ENCODE measurements at regions not wholly inside any gene's neighbourhood (a gene's known extent, or its start where the extent isn't known, plus 50 kb on each side); places are given as distances from the start of the nearest gene placed in this dataset.

DNA sequence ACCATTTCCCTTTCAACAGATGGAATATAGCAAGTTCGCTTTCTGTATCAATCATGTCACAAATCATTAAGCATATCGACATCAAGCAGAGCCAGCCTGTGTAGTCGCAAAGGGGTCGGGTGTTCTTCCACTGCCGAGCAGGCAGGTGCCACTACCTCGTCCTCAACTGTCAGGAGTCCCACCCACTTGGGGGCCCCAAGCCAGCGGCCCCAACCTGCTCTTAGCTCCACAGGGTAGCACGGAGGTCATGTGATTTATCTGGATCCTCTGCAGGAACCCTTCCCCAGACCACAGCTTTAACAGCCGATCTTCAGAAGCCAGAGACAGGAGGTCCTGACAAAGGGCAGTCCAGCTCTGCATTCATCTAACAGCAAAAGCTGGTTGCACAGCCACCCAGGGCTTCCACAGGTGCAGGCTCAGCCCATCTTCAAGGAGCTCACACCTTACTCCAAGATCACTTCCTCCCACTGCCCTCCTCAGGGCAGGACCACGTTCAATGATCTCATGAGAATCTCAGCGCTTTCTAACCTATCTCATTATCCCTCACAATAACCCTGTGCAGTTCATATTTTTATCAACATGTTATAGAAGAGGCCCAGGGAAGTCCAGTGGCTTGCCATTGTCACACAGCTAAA is 110.2 kb downstream of the TRIM29 start:
- no peak overlapping the region for H2AFZ ChIP-seq
- no peaks in the 10 kb centered on the region for H3K79me2 ChIP-seq
- no peaks in the 10 kb centered on the region for H4K20me1 ChIP-seq (ENCODE audit: insufficient read depth, poor library complexity, severe bottlenecking)
- H3K27me3 ChIP-seq: no peaks in the 10 kb centered on the region
- H3K9me3 ChIP-seq (ENCODE audit: low read depth): no peaks in the 10 kb centered on the region
- H3K4me2 ChIP-seq: no peak overlapping the region
- no peak overlapping the region for H3K4me3 ChIP-seq
- H3K27ac ChIP-seq: no peak overlapping the region
- H3K4me1 ChIP-seq (ENCODE audit: insufficient read depth): no peaks in the 10 kb centered on the region
- no peak for DNase-seq (ENCODE audit: low spot score)
- H3K36me3 ChIP-seq (replicated peaks; ENCODE audit: insufficient read depth, low read depth): no peaks in the 10 kb centered on the region
- TF ChIP-seq EZH2phosphoT487 (IDR thresholded peaks at IDR 0.05; ENCODE audit: low read depth, severe bottlenecking, unreplicated experiment) (no peak), EZH2 (IDR thresholded peaks at IDR 0.05; ENCODE audit: borderline replicate concordance) (no peak)
- TF ChIP-seq, protein P1, sequence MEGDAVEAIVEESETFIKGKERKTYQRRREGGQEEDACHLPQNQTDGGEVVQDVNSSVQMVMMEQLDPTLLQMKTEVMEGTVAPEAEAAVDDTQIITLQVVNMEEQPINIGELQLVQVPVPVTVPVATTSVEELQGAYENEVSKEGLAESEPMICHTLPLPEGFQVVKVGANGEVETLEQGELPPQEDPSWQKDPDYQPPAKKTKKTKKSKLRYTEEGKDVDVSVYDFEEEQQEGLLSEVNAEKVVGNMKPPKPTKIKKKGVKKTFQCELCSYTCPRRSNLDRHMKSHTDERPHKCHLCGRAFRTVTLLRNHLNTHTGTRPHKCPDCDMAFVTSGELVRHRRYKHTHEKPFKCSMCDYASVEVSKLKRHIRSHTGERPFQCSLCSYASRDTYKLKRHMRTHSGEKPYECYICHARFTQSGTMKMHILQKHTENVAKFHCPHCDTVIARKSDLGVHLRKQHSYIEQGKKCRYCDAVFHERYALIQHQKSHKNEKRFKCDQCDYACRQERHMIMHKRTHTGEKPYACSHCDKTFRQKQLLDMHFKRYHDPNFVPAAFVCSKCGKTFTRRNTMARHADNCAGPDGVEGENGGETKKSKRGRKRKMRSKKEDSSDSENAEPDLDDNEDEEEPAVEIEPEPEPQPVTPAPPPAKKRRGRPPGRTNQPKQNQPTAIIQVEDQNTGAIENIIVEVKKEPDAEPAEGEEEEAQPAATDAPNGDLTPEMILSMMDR (IDR thresholded peaks at IDR 0.05; ENCODE audit: poor library complexity): no peak
- H3K9me2 ChIP-seq (replicated peaks; ENCODE audit: insufficient read depth): no peaks in the 10 kb centered on the region
- 79% methylated on average over 11 of the region's 11 CpGs for WGBS (ENCODE audit: low lambda C conversion rate, missing lambda C conversion rate)

DNA sequence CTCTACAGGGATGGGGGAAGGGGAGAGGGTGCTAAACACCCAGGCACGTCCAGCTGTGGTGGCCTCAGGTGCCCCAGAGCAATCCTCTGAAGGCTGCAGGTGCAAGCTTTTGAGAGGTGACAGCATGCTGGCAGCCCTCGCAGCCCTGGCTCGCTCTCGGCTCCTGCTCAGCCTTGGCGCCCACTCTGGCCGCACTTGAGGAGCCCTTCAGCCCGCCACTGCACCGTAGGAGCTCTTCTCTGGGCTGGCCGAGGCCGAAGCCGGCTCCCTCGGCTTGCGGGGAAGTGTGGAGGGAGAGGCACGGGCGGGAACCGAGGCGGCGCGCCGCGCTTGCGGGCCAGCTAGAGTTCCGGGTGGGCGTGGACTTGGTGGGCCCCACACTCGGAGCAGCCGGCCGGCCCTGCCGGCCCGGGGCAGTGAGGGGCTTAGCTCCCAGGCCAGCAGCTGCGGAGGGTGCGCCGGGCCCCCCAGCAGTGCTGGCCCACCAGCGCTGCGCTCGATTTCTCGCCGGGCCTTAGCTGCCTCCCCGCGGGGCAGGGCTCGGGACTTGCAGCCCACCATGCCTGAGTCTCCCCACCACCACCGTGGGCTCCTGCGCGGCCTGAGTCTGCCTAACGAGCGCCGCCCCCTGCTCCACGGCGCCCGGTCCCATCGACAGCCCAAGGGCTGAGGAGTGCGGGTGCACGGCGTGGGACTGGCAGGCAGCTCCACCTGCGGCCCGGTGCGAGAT is 112.1 kb downstream of the TRIM29 start:
- H3K79me2 ChIP-seq: no peaks in the 10 kb centered on the region
- no peak overlapping the region for H3K27ac ChIP-seq
- no peak overlapping the region for H3K4me3 ChIP-seq
- WGBS (ENCODE audit: low lambda C conversion rate, missing lambda C conversion rate): 96% methylated on average over 50 of the region's 56 CpGs
- H3K9me3 ChIP-seq (ENCODE audit: low read depth): no peaks in the 10 kb centered on the region
- H2AFZ ChIP-seq: no peak overlapping the region
- H3K9me2 ChIP-seq (replicated peaks; ENCODE audit: insufficient read depth): no peaks in the 10 kb centered on the region
- no peaks in the 10 kb centered on the region for H3K36me3 ChIP-seq (replicated peaks; ENCODE audit: insufficient read depth, low read depth)
- no peak overlapping the region for H3K4me2 ChIP-seq
- H3K4me1 ChIP-seq (ENCODE audit: insufficient read depth): peaks cover 11% of the 10 kb centered on the region
- H4K20me1 ChIP-seq (ENCODE audit: insufficient read depth, poor library complexity, severe bottlenecking): no peaks in the 10 kb centered on the region
- TF ChIP-seq, protein P1 (IDR thresholded peaks at IDR 0.05; ENCODE audit: poor library complexity): no peak
- TF ChIP-seq EZH2phosphoT487 (IDR thresholded peaks at IDR 0.05; ENCODE audit: low read depth, severe bottlenecking, unreplicated experiment) (no peak), EZH2 (IDR thresholded peaks at IDR 0.05; ENCODE audit: borderline replicate concordance) (no peak)
- DNase-seq (ENCODE audit: low spot score): no peak
- no peaks in the 10 kb centered on the region for H3K27me3 ChIP-seq

DNA sequence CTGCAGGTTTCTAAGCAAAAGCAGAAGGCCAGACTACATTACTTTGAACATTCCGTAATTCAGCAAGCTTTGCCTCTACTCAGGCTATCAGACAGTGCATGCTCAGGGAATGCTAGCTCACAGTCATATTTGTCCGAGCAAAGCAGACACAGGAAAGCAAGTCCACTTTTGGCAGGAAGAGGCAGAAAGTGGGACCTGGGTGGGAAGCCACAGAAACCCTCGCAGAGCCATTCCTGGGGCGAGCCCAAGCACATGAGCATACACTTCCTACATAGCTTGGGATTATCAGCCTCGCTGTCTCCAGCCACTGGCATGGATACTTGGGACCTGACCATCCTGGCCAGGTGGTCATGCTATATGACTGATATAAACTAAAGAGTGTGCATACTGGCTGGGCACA is 113.3 kb downstream of the TRIM29 start:
- Histone ChIP-seq H3K4me3 (no peak overlapping the region), H3K27ac (no peak overlapping the region), H3K79me2 (no peaks in the 10 kb centered on the region), H3K4me1 (ENCODE audit: insufficient read depth) (peaks cover 11% of the 10 kb centered on the region), H2AFZ (no peak overlapping the region), H3K36me3 (replicated peaks; ENCODE audit: insufficient read depth, low read depth) (no peaks in the 10 kb centered on the region), H3K9me3 (ENCODE audit: low read depth) (no peaks in the 10 kb centered on the region), H3K27me3 (no peaks in the 10 kb centered on the region), H3K9me2 (replicated peaks; ENCODE audit: insufficient read depth) (no peaks in the 10 kb centered on the region), H3K4me2 (no peak overlapping the region), H4K20me1 (ENCODE audit: insufficient read depth, poor library complexity, severe bottlenecking) (no peaks in the 10 kb centered on the region)
- 70% methylated on average over 5 of the region's 5 CpGs for WGBS (ENCODE audit: low lambda C conversion rate, missing lambda C conversion rate)
- TF ChIP-seq EZH2 (IDR thresholded peaks at IDR 0.05; ENCODE audit: borderline replicate concordance) (no peak), EZH2phosphoT487 (IDR thresholded peaks at IDR 0.05; ENCODE audit: low read depth, severe bottlenecking, unreplicated experiment) (no peak)
- TF ChIP-seq, protein P1 (IDR thresholded peaks at IDR 0.05; ENCODE audit: poor library complexity): no peak
- no peak for DNase-seq (ENCODE audit: low spot score)

All from hepatocyte (in vitro differentiated cells).